ENCODE measurements at regions not wholly inside any gene's neighbourhood (a gene's known extent, or its start where the extent isn't known, plus 50 kb on each side); places are given as distances from the start of the nearest gene placed in this dataset.

DNA sequence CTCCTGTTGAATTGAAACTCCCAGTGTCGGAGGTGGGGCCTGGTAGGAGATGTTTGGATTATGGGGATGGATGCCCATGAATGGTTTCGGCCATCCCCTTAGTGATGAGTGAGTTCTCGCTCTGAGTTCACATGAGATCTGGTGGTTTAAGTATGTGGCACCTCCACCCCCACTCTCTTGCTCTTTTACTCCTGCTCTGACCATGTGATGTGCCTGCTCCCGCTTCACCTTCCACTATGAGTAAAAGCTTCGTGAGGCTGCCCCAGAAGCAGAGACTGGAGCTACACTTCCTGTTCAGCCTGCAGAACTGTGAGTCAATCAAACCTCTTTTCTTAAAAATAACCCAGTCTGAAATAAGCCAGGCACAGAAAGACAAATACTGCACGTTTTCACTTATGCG lies 512.4 kb downstream of the HS3ST4 start:
- TF ChIP-seq, protein P1, sequence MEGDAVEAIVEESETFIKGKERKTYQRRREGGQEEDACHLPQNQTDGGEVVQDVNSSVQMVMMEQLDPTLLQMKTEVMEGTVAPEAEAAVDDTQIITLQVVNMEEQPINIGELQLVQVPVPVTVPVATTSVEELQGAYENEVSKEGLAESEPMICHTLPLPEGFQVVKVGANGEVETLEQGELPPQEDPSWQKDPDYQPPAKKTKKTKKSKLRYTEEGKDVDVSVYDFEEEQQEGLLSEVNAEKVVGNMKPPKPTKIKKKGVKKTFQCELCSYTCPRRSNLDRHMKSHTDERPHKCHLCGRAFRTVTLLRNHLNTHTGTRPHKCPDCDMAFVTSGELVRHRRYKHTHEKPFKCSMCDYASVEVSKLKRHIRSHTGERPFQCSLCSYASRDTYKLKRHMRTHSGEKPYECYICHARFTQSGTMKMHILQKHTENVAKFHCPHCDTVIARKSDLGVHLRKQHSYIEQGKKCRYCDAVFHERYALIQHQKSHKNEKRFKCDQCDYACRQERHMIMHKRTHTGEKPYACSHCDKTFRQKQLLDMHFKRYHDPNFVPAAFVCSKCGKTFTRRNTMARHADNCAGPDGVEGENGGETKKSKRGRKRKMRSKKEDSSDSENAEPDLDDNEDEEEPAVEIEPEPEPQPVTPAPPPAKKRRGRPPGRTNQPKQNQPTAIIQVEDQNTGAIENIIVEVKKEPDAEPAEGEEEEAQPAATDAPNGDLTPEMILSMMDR (IDR thresholded peaks at IDR 0.05; ENCODE audit: low read depth, low read length): no peak
- no peak overlapping the region for H3K4me3 ChIP-seq (replicated peaks in 1 of 2; ENCODE audit: low read depth in 2 of 2, low read length in 2 of 2)
- DNase-seq (ENCODE audit: low read depth in 2 of 2): no peak

DNA sequence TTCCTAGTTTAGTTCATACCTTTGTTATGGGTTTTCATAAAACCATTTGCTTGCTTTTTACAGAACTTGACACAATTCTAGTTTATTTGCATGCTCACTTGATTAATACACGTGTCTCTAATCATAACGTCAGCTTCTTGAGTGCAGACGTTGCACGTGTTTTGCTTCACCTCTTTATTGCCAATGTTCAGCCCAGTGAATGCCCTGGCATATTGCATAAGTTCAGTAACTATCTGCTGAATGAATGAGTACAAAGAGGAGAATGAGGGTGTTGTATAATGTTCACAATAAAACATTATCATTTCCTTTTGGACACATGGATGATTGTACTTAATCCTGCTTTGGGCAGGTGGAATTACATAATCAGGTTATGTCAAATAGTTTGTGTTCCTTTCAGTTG lies 519.8 kb downstream of the HS3ST4 start:
- TF ChIP-seq, protein P1 (IDR thresholded peaks at IDR 0.05; ENCODE audit: low read depth, low read length): no peak
- no peak overlapping the region for H3K4me3 ChIP-seq (replicated peaks in 1 of 2; ENCODE audit: low read depth in 2 of 2, low read length in 2 of 2)
- no peak for DNase-seq (ENCODE audit: low read depth in 2 of 2)

DNA sequence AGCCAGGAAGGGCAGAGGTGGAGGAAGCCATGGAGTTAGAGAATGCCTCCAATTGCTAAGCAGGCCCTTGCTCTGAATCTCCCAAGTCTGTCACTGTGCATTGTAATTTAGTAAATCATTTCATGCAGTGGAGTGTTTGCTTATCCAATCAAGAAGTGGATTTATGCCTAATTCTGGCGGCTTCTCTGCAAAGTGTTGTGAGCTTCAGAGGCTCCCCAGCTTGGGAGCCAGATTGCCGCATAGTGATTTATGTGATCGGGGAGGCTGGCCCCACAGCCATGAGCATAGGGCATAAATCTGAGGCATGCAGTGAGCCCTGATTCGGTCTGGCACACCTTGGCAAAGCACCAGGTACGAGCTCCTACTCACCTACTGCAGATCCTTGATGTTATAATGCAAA lies 520.8 kb downstream of the HS3ST4 start:
- no peak for DNase-seq (ENCODE audit: low read depth in 2 of 2)
- TF ChIP-seq, protein P1 (IDR thresholded peaks at IDR 0.05; ENCODE audit: low read depth, low read length): no peak

DNA sequence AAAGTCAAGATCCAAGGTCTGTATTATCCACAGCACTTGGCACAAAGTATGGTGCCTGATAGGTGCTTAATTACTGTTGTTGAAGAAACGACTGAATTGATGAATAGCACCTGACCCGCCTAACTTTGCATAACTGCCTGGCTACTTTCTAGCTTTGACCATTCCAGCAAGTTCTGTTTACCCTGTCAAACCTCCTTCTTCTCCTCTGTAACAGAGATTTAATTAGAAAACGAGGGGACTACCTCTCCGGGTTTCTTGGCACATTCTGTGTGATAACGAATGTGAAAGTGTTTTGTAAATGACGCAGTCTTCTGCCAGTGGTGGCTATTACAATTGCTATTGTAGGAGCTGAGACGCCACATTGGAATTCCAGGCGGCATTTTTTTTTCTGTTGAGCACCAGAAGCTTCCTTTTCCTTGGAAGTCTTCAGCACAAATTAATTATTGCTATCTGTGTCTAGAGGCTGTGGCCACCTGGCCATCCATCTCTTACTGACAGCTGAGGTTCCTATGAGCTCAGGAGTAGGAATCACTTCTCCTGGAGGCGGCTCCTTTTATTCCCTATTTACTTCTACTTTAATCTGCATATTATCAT lies 522.9 kb downstream of the HS3ST4 start:
- TF ChIP-seq, protein P1 (IDR thresholded peaks at IDR 0.05; ENCODE audit: low read depth, low read length): no peak
- no peak overlapping the region for H3K4me3 ChIP-seq (replicated peaks in 1 of 2; ENCODE audit: low read depth in 2 of 2, low read length in 2 of 2)
- DNase-seq (ENCODE audit: low read depth in 2 of 2): no peak

More for the DNA sequence above, 520.8 kb downstream of the HS3ST4 start:
- no peak overlapping the region for H3K4me3 ChIP-seq (replicated peaks in 1 of 2; ENCODE audit: low read depth in 2 of 2, low read length in 2 of 2)

DNA sequence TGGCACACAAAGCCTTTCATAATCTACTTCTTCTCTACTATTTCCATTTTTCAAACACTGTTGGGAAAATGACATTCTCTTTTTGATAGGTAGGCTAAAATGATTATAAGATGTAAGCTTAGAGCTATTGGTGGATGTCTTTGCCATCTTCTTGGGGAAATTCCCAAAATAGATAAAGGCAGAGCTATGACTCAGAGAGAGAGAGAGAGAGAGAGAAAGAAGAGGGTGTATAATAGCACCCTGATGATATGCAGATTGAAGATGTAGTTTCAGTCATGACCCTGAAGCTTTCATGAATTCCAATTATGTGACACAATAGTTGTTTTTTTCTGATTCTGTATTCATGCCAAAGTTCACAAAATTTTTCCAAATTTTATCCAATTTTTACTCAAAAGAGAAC lies 529.1 kb downstream of the HS3ST4 start:
- TF ChIP-seq, protein P1 (IDR thresholded peaks at IDR 0.05; ENCODE audit: low read depth, low read length): no peak
- H3K4me3 ChIP-seq (replicated peaks in 1 of 2; ENCODE audit: low read depth in 2 of 2, low read length in 2 of 2): no peak overlapping the region
- DNase-seq (ENCODE audit: low read depth in 2 of 2): no peak

DNA sequence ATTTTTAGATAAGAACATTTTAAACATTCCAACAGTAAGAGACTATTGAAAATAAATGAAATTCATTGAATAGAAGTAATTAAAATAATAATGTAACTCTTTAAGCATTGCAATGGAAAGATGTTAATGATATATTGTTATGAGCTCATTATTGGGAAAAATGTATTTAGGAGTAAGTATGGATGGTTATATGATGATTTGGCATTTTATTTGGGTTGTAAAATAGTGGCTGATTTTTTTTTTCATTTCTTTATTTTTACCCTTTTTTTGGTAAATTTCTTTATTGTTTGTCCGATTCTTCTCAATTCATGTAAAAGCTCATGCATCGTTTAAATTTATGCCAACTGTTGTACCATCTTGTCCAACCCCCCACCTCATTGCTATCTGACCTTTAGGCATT lies 539.9 kb downstream of the HS3ST4 start:
- H3K4me3 ChIP-seq (replicated peaks in 1 of 2; ENCODE audit: low read depth in 2 of 2, low read length in 2 of 2): no peak overlapping the region
- DNase-seq (ENCODE audit: low read depth in 2 of 2): no peak
- TF ChIP-seq, protein P1 (IDR thresholded peaks at IDR 0.05; ENCODE audit: low read depth, low read length): no peak

DNA sequence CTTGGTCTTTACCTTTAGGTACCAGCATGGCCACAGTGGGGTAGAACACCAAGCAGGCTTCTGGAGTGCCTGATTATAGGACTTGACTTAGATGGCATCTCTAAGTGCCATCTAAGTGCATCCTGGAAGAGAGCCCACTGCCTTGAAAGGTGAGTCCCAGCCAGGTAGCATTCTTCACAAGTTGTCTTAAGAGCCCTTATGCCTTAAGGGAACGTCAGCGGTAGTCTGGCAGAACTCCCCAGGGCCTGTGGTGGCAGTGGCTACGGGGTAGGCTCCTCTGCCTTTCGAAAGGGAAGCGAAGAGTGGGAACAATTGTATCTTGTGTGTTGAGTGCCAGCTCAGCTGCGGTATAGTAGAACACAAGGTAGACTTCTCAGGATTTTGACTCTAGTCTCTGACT lies 549.0 kb downstream of the HS3ST4 start:
- no peak overlapping the region for H3K4me3 ChIP-seq (replicated peaks in 1 of 2; ENCODE audit: low read depth in 2 of 2, low read length in 2 of 2)
- no peak for DNase-seq (ENCODE audit: low read depth in 2 of 2)
- TF ChIP-seq, protein P1 (IDR thresholded peaks at IDR 0.05; ENCODE audit: low read depth, low read length): no peak

All from cardiac fibroblast (primary cell).